ENCODE measurements at regions not wholly inside any gene's neighbourhood (a gene's known extent, or its start where the extent isn't known, plus 50 kb on each side); places are given as distances from the start of the nearest gene placed in this dataset.
"Not testable (repeated sequence)": the region's sequence is repeated elsewhere in the genome, so short reads cannot be mapped to it uniquely, and the experiment has no call there.

DNA sequence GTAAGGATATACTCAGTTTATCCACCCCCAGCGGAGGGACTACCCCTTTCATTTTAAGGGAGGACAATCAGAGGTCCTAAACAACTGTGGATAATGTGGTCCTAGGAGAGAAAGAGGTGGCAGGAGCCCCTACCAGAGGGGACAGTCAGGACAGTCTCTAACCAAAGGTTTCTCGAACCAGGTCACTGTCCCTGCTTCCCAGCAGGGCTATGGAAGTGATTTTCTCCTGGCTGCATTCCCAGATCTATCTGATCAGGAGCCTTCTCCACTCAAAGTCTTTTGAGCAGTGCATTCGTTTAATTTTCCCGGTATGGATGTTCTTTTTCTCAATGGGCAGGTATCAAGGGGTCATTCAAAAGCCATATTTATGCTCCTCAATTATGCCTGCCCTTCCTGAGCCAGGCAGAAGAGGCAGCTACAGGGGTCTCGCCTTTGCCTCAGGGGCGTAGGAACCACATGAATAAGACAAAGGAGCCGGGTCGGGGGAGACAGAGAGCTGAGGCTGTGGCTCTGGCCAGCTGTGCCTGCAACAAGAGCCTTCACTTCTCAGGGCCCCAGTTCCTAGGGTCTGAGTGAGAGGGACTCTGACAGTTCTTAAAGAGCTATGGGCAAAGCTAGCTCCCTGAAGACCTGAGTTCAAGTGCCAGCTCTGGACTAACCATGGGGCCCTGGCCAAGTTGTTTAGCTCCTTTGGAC is 62.5 kb upstream of the DMRTB1 start:
- Histone ChIP-seq H3K9me3 (ENCODE audit: control insufficient read depth in 2 of 3, insufficient read depth in 1 of 3, low read length in 3 of 3) (no peaks in the 10 kb centered on the region), H3K4me1 (ENCODE audit: control insufficient read depth in 2 of 3, insufficient read depth in 2 of 3, low read depth in 1 of 3, low read length in 3 of 3) (no peaks in the 10 kb centered on the region), H3K4me3 (ENCODE audit: low read length in 3 of 3) (no peak overlapping the region), H3K36me3 (ENCODE audit: control insufficient read depth in 2 of 3, insufficient read depth in 3 of 3, low read length in 3 of 3) (no peaks in the 10 kb centered on the region), H3K9ac (ENCODE audit: low read length in 3 of 3) (no peak overlapping the region), H3K27ac (ENCODE audit: low read depth in 2 of 2, low read length in 2 of 2) (no peak overlapping the region), H3K27me3 (ENCODE audit: control insufficient read depth, insufficient read depth, low read length) (no peaks in the 10 kb centered on the region)
- TF ChIP-seq, protein P1, sequence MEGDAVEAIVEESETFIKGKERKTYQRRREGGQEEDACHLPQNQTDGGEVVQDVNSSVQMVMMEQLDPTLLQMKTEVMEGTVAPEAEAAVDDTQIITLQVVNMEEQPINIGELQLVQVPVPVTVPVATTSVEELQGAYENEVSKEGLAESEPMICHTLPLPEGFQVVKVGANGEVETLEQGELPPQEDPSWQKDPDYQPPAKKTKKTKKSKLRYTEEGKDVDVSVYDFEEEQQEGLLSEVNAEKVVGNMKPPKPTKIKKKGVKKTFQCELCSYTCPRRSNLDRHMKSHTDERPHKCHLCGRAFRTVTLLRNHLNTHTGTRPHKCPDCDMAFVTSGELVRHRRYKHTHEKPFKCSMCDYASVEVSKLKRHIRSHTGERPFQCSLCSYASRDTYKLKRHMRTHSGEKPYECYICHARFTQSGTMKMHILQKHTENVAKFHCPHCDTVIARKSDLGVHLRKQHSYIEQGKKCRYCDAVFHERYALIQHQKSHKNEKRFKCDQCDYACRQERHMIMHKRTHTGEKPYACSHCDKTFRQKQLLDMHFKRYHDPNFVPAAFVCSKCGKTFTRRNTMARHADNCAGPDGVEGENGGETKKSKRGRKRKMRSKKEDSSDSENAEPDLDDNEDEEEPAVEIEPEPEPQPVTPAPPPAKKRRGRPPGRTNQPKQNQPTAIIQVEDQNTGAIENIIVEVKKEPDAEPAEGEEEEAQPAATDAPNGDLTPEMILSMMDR (IDR thresholded peaks at IDR 0.05; ENCODE audit: borderline replicate concordance, extremely low read depth, insufficient read depth) = no peak
- DNase-seq (peak in 1 of 5 donors; percentile 23), FAIRE-seq (no peak)
- intact Hi-C loops (cut with DNase I) = no loop called here

DNA sequence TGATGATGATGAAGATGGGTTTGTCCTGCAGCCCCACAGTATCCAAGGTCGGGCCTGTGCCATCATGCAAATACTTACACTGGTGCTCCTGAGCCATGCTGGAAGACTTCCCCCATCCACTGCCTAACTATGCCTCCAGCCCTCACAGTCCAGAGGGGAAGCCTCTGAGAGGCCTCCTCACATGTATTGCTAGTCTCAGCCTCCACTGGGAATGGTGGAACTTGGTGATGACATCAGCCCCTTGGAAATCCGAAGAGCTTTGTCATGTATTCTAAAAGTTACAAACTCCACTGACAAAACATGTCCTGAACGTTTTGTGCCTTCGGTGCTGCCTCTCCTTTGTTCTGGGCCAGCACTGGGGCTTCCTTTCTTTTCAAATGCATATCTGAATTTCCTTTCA is 61.1 kb upstream of the DMRTB1 start:
- TF ChIP-seq, protein P1 (IDR thresholded peaks at IDR 0.05; ENCODE audit: borderline replicate concordance, extremely low read depth, insufficient read depth) = no peak
- intact Hi-C loops (cut with DNase I) = no loop called here
- no peaks in the 10 kb centered on the region for H3K4me1 ChIP-seq (ENCODE audit: control insufficient read depth in 2 of 3, insufficient read depth in 2 of 3, low read depth in 1 of 3, low read length in 3 of 3)
- no peaks in the 10 kb centered on the region for H3K9me3 ChIP-seq (ENCODE audit: control insufficient read depth in 2 of 3, insufficient read depth in 1 of 3, low read length in 3 of 3)
- no peak overlapping the region for H3K27ac ChIP-seq (ENCODE audit: low read depth in 2 of 2, low read length in 2 of 2)
- DNase-seq (no peak), FAIRE-seq (no peak)
- no peaks in the 10 kb centered on the region for H3K27me3 ChIP-seq (ENCODE audit: control insufficient read depth, insufficient read depth, low read length)
- no peaks in the 10 kb centered on the region for H3K36me3 ChIP-seq (ENCODE audit: control insufficient read depth in 2 of 3, insufficient read depth in 3 of 3, low read length in 3 of 3)
- no peak overlapping the region for H3K9ac ChIP-seq (ENCODE audit: low read length in 3 of 3)
- H3K4me3 ChIP-seq (ENCODE audit: low read length in 3 of 3) = no peak overlapping the region

DNA sequence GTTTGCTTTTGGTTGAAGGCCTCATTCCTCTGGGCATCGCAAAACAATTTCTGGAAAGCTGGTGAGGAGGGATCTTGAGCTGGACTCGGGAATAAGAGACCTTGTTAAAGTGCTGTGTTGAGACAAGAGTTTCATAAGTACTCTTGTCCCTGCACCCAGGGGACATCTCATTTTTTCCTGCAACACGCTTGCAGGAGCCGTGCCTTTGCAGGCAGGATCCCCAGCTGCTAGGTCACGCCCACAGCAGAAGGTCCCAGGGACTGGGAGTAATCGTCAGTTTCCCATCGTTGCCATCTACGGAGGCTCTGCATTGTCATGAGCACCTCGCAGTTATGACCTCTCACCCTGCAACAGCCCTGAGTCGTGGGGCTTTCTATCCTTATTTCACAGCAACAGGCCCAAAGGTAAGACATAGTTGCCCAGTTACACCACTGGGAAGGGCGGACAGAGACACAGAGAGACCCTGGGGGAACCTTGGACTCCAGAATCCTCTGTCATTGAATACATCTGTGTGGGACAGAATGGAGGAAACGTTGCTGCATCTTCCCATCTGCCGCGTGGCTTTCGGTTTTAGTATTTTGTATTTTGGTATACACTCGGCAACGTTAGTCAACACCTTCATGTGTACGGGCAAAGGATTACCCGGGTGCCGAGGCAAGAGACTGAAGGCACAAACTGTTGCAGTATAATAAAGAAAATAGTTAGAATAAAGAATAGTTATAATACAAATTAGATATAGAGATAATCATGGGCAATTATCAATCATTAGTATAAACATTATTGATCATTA is 60.4 kb upstream of the DMRTB1 start:
- TF ChIP-seq, protein P1 (IDR thresholded peaks at IDR 0.05; ENCODE audit: borderline replicate concordance, extremely low read depth, insufficient read depth) = no peak
- FAIRE-seq = no peak
- no peaks in the 10 kb centered on the region for H3K36me3 ChIP-seq (ENCODE audit: control insufficient read depth in 2 of 3, insufficient read depth in 3 of 3, low read length in 3 of 3)
- H3K27ac ChIP-seq (ENCODE audit: low read depth in 2 of 2, low read length in 2 of 2) = no peak overlapping the region
- no peaks in the 10 kb centered on the region for H3K27me3 ChIP-seq (ENCODE audit: control insufficient read depth, insufficient read depth, low read length)
- H3K4me3 ChIP-seq (ENCODE audit: low read length in 3 of 3) = no peak overlapping the region
- H3K9ac ChIP-seq (ENCODE audit: low read length in 3 of 3) = no peak overlapping the region
- peak in 1 of 5 donors; percentile 13 for DNase-seq
- H3K4me1 ChIP-seq (ENCODE audit: control insufficient read depth in 2 of 3, insufficient read depth in 2 of 3, low read depth in 1 of 3, low read length in 3 of 3) = no peaks in the 10 kb centered on the region
- H3K9me3 ChIP-seq (ENCODE audit: control insufficient read depth in 2 of 3, insufficient read depth in 1 of 3, low read length in 3 of 3) = no peaks in the 10 kb centered on the region
- intact Hi-C loops (cut with DNase I) = no loop called here

DNA sequence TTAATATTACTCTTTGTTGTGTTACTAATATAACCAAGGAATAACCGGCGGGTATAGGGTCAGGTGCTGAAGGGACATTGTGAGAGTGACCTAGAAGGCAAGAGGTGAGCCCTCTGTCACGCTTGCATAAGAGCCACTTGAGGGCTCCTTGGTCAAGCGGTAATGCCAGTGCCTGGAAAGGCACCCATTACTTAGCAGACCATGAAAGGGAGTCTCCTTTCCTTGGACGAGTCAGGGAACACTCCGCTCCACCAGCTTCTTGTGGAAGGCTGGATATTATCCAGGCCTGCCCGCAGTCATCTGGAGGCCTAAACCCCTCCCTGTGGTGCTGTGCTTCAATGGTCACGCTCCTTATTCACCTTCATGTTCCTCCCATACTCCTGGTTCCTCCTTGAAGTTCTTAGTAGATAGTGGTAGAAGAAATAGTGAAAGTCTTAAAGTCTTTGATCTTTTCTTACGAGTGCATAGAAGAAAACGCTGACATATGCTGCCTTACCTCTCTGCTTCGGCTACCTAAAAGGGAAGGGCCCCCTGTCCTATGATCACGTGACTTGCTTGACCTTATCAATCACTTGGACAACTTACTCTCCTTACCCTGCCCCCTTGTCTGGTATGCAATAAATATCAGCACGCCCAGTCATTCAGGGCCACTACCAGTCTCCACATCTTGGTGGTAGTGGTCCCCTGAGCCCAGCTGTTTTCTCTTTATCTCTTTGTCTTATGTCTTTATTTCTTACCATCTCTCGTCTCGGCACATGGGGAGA is 59.6 kb upstream of the DMRTB1 start:
- H3K9ac ChIP-seq (ENCODE audit: low read length in 3 of 3); DNase-seq; H3K27ac ChIP-seq (ENCODE audit: low read depth in 2 of 2, low read length in 2 of 2); FAIRE-seq; H3K9me3 ChIP-seq (ENCODE audit: control insufficient read depth in 2 of 3, insufficient read depth in 1 of 3, low read length in 3 of 3); intact Hi-C loops (cut with DNase I); H3K27me3 ChIP-seq (ENCODE audit: control insufficient read depth, insufficient read depth, low read length); H3K4me3 ChIP-seq (ENCODE audit: low read length in 3 of 3); H3K36me3 ChIP-seq (ENCODE audit: control insufficient read depth in 2 of 3, insufficient read depth in 3 of 3, low read length in 3 of 3); H3K4me1 ChIP-seq (ENCODE audit: control insufficient read depth in 2 of 3, insufficient read depth in 2 of 3, low read depth in 1 of 3, low read length in 3 of 3): not testable (repeated sequence)
